Activated CD4-positive, alpha-beta memory T cell treated with anti-CD3 and anti-CD28 coated beads for 36 hours (primary cell): ENCODE measurements at regions not wholly inside any gene's neighbourhood (a gene's known extent, or its start where the extent isn't known, plus 50 kb on each side); places are given as distances from the start of the nearest gene placed in this dataset.
A peak's percentile ranks its signal among the peaks of the same experiment; 100 is the strongest.

Source experiments
- CTCF ChIA-PET: fragments of 350-600 bp; sonication (Branson Sonifier 250); formaldehyde crosslinking; loops from one replicate; lab custom pipeline; 2021; ENCODE audit warnings: antibody characterized with exemption, inconsistent platforms; lab: Charles Lee
- POLR2A ChIA-PET: fragments of 350-600 bp; sonication (Branson Sonifier 250); formaldehyde crosslinking; loops from one replicate; lab custom pipeline; 2021; ENCODE audit warnings: antibody characterized with exemption; lab: Charles Lee
- DNase-seq: peaks from one replicate; pipeline ENCODE4 v3.0.0-alpha.2; 2020
- H3K27ac Mint-ChIP-seq: one replicate; pipeline ENCODE4 v1.8.0; 2021; ENCODE audit warnings: mixed read lengths
- H3K27me3 Mint-ChIP-seq: one replicate; pipeline ENCODE4 v1.8.0; 2021; ENCODE audit warnings: mixed read lengths
- H3K36me3 Mint-ChIP-seq: one replicate; pipeline ENCODE4 v1.8.0; 2021; ENCODE audit warnings: mixed read lengths
- H3K4me1 Mint-ChIP-seq: one replicate; pipeline ENCODE4 v1.8.0; 2021; ENCODE audit warnings: low read depth, mixed read lengths
- H3K4me3 Mint-ChIP-seq: one replicate; pipeline ENCODE4 v1.8.0; 2021; ENCODE audit warnings: mild to moderate bottlenecking, mixed read lengths
- H3K9me3 Mint-ChIP-seq: one replicate; pipeline ENCODE4 v1.8.0; 2021; ENCODE audit warnings: mixed read lengths
- intact Hi-C: fragments of 100-400 bp; cut with micrococcal nuclease; formaldehyde crosslinking; loops from one replicate; pipeline ENCODE4 v1.15.1; 2023

DNA sequence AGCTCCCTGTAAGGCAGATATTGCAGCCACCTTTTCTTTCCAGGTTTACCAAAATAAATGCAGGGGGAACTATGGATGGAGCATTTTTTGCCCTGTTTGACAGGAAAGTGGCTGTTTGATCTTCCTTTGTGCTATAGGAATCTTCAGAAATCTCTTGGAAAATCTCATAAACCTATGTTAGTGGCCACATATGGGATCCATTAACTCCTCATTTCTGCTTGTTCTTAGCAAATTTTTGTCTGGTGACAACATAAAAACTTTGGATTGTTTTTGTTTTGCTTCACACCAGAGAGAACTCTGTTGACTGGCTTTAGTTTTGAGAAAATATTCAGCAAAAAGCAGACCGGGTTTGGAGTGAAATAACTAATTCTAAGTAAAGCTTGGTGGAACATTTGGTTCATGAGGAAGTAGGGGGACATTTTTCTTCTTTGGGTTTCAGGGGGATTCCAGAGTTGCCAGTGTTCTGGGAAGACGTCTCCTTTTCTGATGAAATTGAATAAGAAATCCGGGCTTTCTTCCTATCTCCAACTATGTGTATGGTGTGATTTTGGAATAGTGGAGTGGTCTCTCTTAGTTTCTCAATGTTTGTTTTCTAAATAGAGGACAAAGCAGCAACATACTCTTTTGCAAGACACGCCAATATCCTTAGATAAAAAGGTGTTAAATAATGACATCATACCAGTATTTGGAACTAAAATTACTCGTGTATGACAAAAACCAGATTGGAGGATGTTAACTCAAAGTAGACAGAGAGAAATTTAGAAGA is 174.4 kb downstream of the ICOS start:
- CTCF ChIA-PET = interaction anchor here (0.7 to 4.8 kb wide), 6 partner anchors 34 to 176 kb away, joined by 3 to 46 read pairs (median 6); no protein-coding TSS in a partner anchor
- DNase-seq = no peak
- H3K4me1 Mint-ChIP-seq = peaks cover 61% of the 10 kb centered on the region
- peak overlapping the region; percentile 90 for H3K27ac Mint-ChIP-seq
- H3K4me3 Mint-ChIP-seq = peak overlapping the region; percentile 55
- H3K9me3 Mint-ChIP-seq = no peaks in the 10 kb centered on the region
- H3K27me3 Mint-ChIP-seq = peaks cover 8% of the 10 kb centered on the region
- intact Hi-C loops = no loop called here
- H3K36me3 Mint-ChIP-seq = no peaks in the 10 kb centered on the region
- POLR2A ChIA-PET = interaction anchor here (0.9 to 1.2 kb wide), 2 partner anchors 96 to 162 kb away, joined by 3 to 4 read pairs; no protein-coding TSS in a partner anchor

DNA sequence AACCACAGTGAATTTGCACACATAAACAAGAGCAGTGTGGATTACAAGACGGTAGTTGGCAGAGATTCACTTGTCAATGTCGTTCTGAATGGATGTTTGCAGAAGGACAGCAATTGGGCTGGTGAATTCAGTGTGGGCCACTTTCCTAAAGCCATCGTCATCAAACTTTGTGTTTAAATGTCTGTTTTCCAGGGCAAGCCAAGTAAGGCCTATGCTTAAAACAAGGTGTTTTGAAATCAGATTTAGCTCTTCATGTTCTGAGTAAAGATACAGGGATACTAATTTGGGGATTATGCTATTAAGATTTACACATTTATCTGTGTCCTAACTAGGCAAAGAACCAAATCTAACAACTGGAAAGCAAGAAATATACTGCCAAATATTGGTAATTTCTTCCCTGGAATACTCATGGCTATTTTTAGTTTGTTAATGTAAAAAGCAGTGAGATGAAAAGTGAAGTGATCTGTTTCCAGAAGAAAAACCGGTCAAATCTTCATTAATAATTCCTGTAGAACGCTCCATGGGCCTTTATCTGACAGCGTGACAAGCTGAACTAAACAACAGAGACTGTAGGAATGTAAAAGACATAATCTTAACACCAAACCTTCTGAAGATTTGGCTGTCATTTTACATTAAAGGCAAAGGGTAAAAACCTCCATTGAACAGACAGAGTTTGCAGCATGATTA is 175.7 kb downstream of the ICOS start:
- Mint-ChIP-seq H3K4me1 (peaks cover 53% of the 10 kb centered on the region), H3K36me3 (no peaks in the 10 kb centered on the region), H3K27ac (no peak overlapping the region), H3K27me3 (peaks cover 8% of the 10 kb centered on the region), H3K9me3 (no peaks in the 10 kb centered on the region), H3K4me3 (no peak overlapping the region)
- POLR2A ChIA-PET = interaction anchor here (0.7 kb wide), 1 partner anchor 9 kb away, joined by 5 read pairs; no protein-coding TSS in a partner anchor
- no peak for DNase-seq
- intact Hi-C loops = no loop called here
- CTCF ChIA-PET = interaction anchor here (0.9 to 2.8 kb wide), 4 partner anchors 33 to 66 kb away, joined by 4 to 9 read pairs (median 6); no protein-coding TSS in a partner anchor

DNA sequence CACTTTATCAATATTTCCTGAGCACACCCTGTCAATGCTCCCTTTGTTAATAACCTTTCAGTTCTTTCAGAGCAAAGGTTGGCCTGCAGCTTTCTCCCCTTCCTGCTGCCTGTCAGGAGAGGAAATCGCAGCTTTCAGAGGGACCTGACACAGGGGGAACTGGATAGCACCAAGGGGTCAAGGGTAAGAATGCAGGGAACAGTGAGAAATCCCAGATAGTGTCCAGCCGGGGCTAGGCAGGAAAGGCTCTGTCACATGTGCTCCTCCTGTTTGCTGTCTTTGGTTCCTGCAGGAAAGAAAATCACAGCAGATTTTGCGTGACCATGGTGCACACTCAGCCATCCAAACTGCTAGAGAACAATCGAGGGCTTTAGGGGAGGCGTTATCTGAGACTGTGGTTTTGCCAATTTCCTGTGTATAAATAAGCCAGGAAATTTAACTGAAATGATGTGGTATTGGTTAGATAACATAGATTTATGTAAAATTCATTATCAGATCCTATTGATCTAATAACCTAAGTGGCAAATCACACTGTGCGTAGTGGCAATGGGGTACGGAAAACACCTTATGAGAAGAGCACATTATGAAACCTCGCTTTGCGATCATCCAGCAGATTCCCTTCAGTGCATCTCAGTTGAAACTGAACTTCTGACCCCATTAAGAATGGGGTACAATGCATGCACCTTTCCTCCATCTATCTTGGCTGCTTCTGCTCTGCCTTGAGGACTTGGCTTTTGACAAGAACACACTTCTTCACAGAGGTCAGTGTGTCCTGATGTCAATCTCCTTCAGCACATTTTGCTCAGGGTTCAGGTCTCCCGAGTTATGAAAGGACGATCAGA is 178.0 kb downstream of the ICOS start:
- DNase-seq = no peak
- Mint-ChIP-seq H3K4me1 (peaks cover 39% of the 10 kb centered on the region), H3K36me3 (no peaks in the 10 kb centered on the region), H3K4me3 (no peak overlapping the region), H3K27me3 (peaks cover 8% of the 10 kb centered on the region), H3K27ac (no peak overlapping the region), H3K9me3 (no peaks in the 10 kb centered on the region)
- intact Hi-C loops = no loop called here
- POLR2A ChIA-PET = no interaction called here
- CTCF ChIA-PET = interaction anchor here (2.0 to 2.8 kb wide), 2 partner anchors 31 to 63 kb away, joined by 8 to 9 read pairs; no protein-coding TSS in a partner anchor

DNA sequence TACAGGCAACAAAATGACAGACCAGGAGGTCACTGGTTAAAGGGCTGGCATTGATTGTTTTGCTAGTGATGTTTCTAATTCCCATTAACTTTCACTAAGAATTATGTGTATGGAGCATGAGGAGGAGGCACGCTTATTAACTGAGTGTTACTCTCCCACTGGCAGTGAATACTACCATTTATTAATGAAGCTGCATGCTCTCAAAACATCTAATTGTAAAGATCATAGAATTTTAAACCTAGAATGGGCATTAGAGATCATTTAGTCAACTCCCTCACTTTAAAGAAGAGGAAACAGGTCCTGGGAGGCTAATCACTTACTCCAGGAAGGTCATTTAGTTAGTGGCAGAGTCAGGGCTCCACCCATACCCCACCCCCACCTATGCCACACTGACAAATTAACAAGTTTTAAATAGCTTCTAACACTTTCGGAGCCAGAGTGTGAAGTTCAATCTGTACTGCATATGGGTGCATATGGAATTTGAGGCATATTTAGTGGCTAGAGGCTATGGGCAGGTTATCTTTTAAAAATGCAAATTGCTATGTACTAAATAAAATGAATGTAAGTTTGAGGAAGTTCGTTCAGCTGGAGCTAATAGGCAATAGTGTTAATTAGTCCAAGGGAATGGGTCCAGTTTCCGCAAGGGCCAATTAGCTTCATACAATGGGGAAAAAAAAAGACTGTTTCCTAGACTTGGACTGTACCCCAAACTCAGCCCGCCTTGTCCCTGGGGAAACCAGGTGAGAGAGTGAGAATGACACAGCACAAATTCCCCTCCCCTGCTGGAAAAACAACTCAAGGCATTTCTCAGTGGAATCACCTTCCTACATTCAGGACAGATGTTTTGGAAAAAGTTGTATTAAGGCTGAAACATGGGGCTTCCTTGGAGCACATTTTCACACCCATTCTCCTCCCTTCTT is 178.8 kb downstream of the ICOS start:
- Mint-ChIP-seq H3K27me3 (peaks cover 9% of the 10 kb centered on the region), H3K4me3 (no peak overlapping the region), H3K27ac (no peak overlapping the region), H3K36me3 (no peaks in the 10 kb centered on the region), H3K9me3 (no peaks in the 10 kb centered on the region), H3K4me1 (peaks cover 33% of the 10 kb centered on the region)
- no peak for DNase-seq
- intact Hi-C loops = no loop called here
- POLR2A ChIA-PET = no interaction called here
- CTCF ChIA-PET = interaction anchor here (0.6 to 1.2 kb wide), 2 partner anchors 39 to 63 kb away, joined by 3 to 5 read pairs; no protein-coding TSS in a partner anchor

DNA sequence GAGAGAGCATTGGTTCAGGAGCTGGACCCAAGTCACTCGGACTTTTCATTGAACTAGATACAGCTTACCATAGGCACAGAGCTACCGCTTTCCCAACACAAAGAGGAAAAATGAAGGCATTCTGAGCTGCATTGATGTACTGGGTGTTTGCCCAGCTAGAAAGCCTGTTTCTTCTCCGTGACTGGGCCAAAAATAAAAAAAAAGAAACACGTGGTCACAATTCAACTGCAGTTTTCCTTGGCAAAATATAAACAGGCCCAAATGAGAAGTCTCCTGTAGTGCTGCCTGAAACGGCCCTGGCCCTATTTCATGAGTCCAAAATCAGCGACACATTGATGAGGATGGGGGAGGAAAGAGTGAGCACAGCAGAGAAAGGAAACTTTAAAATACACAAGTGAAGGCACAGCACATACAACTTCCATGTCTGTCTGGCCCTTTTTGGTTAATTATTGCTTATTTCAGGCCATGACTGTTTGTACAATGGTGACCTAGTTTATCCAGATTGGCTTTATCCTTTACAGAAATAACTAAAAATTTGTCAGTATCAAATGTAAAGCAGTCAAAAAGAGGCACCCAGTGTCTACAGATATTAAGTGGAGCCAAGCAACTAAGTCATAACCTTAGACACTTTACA is 179.7 kb downstream of the ICOS start:
- POLR2A ChIA-PET = no interaction called here
- peaks cover 26% of the 10 kb centered on the region for H3K4me1 Mint-ChIP-seq

DNA sequence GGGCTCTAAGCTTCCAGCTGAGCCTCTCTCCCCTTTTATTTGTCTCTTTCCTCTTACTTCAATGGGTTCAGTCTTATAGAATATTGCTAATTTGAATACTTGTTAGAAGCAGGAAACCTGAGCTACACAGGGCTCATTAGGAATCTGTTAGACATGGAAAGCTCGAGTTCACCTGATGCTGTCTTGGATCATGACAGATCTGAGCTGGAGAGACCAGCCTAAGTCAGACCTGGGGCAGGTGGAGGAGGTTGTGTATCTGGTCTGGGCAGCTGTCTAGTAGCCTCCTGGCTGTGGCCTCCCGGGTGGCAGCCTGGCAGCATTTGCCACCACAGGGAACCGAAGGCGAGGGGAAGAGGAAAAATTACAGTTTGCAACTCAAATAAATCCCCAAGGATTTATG is 185.9 kb downstream of the ICOS start:
- CTCF ChIA-PET = no interaction called here
- POLR2A ChIA-PET = interaction anchor here (0.6 kb wide), 1 partner anchor 25 kb away, joined by 3 read pairs; no protein-coding TSS in a partner anchor
- no peaks in the 10 kb centered on the region for H3K36me3 Mint-ChIP-seq
- H3K9me3 Mint-ChIP-seq = no peaks in the 10 kb centered on the region
- peaks cover 16% of the 10 kb centered on the region for H3K27me3 Mint-ChIP-seq
- intact Hi-C loops = no loop called here
- H3K27ac Mint-ChIP-seq = no peak overlapping the region
- H3K4me3 Mint-ChIP-seq = no peak overlapping the region
- DNase-seq = no peak
- H3K4me1 Mint-ChIP-seq = peaks cover 10% of the 10 kb centered on the region

More for the DNA sequence above, 179.7 kb downstream of the ICOS start:
- no peaks in the 10 kb centered on the region for H3K9me3 Mint-ChIP-seq
- H3K27ac Mint-ChIP-seq = no peak overlapping the region
- H3K4me3 Mint-ChIP-seq = no peak overlapping the region
- no peak for DNase-seq
- H3K36me3 Mint-ChIP-seq = no peaks in the 10 kb centered on the region
- CTCF ChIA-PET = interaction anchor here (1.2 kb wide), 1 partner anchor 62 kb away, joined by 5 read pairs; no protein-coding TSS in a partner anchor
- intact Hi-C loops = no loop called here
- H3K27me3 Mint-ChIP-seq = peaks cover 13% of the 10 kb centered on the region

DNA sequence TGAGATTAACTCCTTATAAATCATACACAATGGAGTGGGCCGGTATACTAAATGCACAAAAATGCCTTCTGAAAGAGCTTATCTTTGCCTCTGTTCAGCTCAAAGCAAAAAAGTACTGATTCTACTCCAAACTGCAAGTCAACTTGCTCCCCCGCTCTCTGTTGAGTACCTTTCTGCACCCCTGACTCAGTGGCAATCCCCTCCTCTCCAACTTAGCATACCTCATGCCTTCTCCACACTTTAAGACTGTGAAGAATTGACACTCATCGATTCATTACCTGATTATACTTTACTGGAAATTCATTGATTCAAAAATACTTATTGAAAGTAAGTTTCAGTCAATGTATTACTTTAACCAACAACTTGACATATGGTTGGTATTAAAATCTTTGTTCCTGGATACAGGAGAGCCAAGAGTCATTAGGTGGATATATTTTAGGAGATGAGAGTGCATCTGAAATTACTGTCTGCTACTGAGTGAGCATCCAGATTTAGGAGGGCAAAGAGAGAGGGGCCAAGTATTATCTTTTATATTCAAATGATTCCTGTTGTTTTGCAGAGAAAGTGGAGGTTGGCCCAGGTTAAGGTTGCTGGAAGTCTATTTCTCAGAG is 187.7 kb downstream of the ICOS start:
- intact Hi-C loops = no loop called here
- H3K36me3 Mint-ChIP-seq = no peaks in the 10 kb centered on the region
- H3K4me3 Mint-ChIP-seq = no peak overlapping the region
- H3K4me1 Mint-ChIP-seq = peaks cover 10% of the 10 kb centered on the region
- peak; percentile 20 for DNase-seq
- H3K27me3 Mint-ChIP-seq = peaks cover 16% of the 10 kb centered on the region
- no peak overlapping the region for H3K27ac Mint-ChIP-seq
- H3K9me3 Mint-ChIP-seq = no peaks in the 10 kb centered on the region
- ChIA-PET POLR2A (no interaction called here), CTCF (no interaction called here)

DNA sequence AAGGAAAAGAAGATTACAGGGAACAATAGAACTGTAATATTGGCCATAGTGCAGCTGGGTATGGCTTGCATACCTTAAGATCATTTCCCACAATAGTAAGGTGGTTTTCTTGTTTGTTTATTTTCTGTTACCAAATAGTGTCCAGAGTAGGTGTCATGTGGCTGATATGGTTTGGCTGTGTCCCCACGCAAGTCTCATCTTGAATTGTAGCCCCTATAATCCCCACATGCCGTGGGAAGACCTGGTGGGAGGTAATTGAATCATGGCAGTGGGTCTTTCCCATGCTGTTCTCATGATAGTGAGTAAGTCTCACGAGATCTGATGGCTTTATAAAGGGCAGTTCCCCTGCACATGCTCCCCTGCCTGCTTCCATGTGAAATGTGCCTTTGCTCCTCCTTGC is 190.1 kb downstream of the ICOS start:
- Mint-ChIP-seq H3K36me3 (no peaks in the 10 kb centered on the region), H3K9me3 (no peaks in the 10 kb centered on the region), H3K27ac (no peak overlapping the region), H3K4me3 (no peak overlapping the region), H3K4me1 (peaks cover 5% of the 10 kb centered on the region), H3K27me3 (peaks cover 13% of the 10 kb centered on the region)
- ChIA-PET CTCF (no interaction called here), POLR2A (no interaction called here)
- no peak for DNase-seq
- intact Hi-C loops = no loop called here

DNA sequence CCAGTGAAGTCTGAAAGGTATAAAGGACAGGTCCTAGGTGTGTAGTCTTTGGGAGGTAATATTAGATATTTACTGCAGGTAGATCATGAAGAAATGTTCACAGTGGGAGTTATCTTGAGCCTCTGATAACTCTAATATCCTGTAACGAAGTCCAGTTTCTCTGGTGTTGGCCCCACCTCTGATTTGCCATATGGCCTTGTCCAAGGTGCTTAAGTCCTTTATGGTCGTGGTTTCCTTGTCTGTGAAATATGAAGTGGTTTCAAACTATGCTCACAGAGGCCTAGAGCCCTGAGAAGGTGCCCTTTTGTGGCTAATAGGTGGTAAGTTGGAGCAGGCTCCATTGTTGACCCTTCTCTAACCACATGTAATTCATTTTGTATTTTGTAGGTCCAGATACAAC is 190.7 kb downstream of the ICOS start:
- Mint-ChIP-seq H3K36me3 (no peaks in the 10 kb centered on the region), H3K27ac (no peak overlapping the region), H3K4me3 (no peak overlapping the region), H3K9me3 (no peaks in the 10 kb centered on the region), H3K27me3 (peaks cover 10% of the 10 kb centered on the region), H3K4me1 (peaks cover 5% of the 10 kb centered on the region)
- intact Hi-C loops = no loop called here
- no peak for DNase-seq
- CTCF ChIA-PET = interaction anchor here (0.6 kb wide), 1 partner anchor 51 kb away, joined by 3 read pairs; no protein-coding TSS in a partner anchor
- POLR2A ChIA-PET = no interaction called here

DNA sequence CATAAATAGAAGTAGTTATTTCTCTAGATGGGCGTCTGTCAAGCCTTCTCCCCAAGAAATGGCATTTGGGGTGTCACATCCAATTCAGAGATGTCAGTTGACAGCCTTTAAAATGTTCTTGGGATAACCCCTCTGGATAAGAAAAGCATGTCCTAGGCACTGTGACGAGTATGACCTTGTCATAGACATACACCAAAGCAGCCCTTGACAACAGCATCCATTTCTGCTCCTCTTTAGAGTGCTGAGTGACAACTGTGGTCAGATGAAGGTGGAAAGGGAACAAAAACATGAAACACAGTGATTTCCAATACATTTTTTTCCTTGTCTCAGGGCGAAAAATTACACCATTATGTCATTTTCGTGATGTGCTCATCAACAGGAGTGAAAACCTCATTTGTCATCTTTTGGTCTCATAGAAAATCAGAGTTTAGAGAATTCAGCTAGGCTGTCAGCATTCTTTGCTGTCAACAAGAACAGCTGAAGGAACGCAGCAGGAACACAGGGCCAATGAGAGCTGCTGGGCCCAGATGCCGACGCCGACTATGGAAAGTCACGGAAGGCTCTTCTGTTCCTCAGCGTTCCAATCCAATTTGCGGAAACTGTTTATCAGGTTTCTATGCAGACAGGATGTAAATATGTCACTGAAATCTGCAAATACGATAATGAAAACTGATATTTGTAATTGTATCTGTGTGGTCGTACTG is 193.2 kb downstream of the ICOS start:
- H3K4me3 Mint-ChIP-seq = no peak overlapping the region
- intact Hi-C loops = no loop called here
- H3K36me3 Mint-ChIP-seq = no peaks in the 10 kb centered on the region
- no peak for DNase-seq
- no peaks in the 10 kb centered on the region for H3K4me1 Mint-ChIP-seq
- no peaks in the 10 kb centered on the region for H3K9me3 Mint-ChIP-seq
- POLR2A ChIA-PET = no interaction called here
- H3K27me3 Mint-ChIP-seq = peaks cover 3% of the 10 kb centered on the region
- CTCF ChIA-PET = no interaction called here
- no peak overlapping the region for H3K27ac Mint-ChIP-seq
